ENCODE measurements at regions not wholly inside any gene's neighbourhood (a gene's known extent, or its start where the extent isn't known, plus 50 kb on each side); places are given as distances from the start of the nearest gene placed in this dataset.

DNA sequence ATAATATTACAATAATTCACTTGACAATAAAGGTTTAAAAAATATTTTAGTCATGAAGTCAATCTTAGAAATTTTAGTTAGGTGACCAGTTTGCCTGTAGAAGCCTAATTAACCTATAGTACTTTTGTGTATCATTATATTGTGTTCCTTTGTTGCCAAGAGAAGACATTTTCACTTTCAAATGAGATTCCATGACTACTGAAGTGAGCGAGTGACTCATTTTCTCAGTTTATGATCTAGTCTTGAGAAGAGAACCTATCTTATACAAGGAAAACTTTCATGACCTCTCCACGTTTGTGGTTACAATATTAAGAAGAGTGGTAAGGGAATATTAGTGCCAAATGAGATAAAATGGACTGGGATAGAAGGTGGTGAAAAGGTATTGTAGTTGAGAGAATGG is 423.9 kb upstream of the CHORDC1 start:
- POLR2A ChIA-PET, result no interaction called here
- Histone ChIP-seq H3K9me2 (no peaks in the 10 kb centered on the region), H3K9ac (no peak overlapping the region)

DNA sequence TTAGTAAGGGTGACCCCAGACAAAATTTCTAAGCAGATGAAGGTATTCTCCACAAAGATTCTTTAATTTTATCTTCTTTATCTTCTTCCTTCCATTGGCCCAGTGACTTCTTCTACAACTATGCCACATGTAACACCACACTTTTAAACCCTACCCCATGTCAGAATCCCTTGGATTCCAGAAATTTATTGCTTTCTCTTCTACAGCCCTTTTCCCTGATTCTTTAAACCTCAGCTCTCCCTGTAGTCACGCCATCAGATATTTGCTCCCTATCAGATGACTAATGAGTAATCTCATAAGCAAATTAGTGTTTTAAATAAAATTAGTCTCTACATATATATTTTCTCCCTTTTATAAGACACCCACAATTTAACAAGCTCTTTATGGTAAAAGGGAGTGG is 423.4 kb upstream of the CHORDC1 start:
- H3F3A ChIP-seq (replicated peaks; ENCODE audit: insufficient read depth), result no peaks in the 10 kb centered on the region
- no peak for DNase-seq
- no peaks in the 10 kb centered on the region for H3K79me2 ChIP-seq (ENCODE audit: insufficient read depth)
- no peak overlapping the region for H3K4me2 ChIP-seq
- no peak overlapping the region for H3K27ac ChIP-seq (ENCODE audit: low read depth in 2 of 2, low read length in 1 of 2)
- no peak overlapping the region for H3K9ac ChIP-seq
- no peak overlapping the region for H3K4me3 ChIP-seq (ENCODE audit: low read depth in 2 of 2, low read length in 1 of 2)
- no peaks in the 10 kb centered on the region for H4K20me1 ChIP-seq (ENCODE audit: insufficient read depth)
- no peaks in the 10 kb centered on the region for H3K27me3 ChIP-seq (ENCODE audit: insufficient read depth)
- WGBS (ENCODE audit: low lambda C conversion rate), result 43% methylated on average over 1 of the region's 1 CpG
- CTCF ChIA-PET, result no interaction called here
- H3K9me3 ChIP-seq, result no peaks in the 10 kb centered on the region
- POLR2A ChIA-PET, result no interaction called here
- H3K9me2 ChIP-seq, result no peaks in the 10 kb centered on the region
- H2AFZ ChIP-seq (ENCODE audit: low read depth), result no peak overlapping the region
- no peaks in the 10 kb centered on the region; a peak in 1 of 4 replicates for H3K4me1 ChIP-seq (ENCODE audit: control insufficient read depth in 1 of 2, insufficient read depth in 2 of 2, low read depth in 1 of 2, low read length in 1 of 2)
- H3K36me3 ChIP-seq (replicated peaks in 1 of 2; ENCODE audit: control insufficient read depth in 1 of 2, insufficient read depth in 2 of 2, low read length in 1 of 2), result no peaks in the 10 kb centered on the region
- TF ChIP-seq, protein P1, sequence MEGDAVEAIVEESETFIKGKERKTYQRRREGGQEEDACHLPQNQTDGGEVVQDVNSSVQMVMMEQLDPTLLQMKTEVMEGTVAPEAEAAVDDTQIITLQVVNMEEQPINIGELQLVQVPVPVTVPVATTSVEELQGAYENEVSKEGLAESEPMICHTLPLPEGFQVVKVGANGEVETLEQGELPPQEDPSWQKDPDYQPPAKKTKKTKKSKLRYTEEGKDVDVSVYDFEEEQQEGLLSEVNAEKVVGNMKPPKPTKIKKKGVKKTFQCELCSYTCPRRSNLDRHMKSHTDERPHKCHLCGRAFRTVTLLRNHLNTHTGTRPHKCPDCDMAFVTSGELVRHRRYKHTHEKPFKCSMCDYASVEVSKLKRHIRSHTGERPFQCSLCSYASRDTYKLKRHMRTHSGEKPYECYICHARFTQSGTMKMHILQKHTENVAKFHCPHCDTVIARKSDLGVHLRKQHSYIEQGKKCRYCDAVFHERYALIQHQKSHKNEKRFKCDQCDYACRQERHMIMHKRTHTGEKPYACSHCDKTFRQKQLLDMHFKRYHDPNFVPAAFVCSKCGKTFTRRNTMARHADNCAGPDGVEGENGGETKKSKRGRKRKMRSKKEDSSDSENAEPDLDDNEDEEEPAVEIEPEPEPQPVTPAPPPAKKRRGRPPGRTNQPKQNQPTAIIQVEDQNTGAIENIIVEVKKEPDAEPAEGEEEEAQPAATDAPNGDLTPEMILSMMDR (IDR thresholded peaks at IDR 0.05), result no peak
- no peak for TF ChIP-seq EP300 (IDR thresholded peaks at IDR 0.05; ENCODE audit: borderline replicate concordance in 1 of 2, low read depth in 1 of 2, low read length in 1 of 2)
- TF ChIP-seq YY1 (IDR thresholded peaks at IDR 0.05; ENCODE audit: low read depth), result no peak
- TF ChIP-seq NRF1 (IDR thresholded peaks at IDR 0.05; ENCODE audit: low read depth, low read length), result no peak
- no peak for TF ChIP-seq ELF1 (IDR thresholded peaks at IDR 0.05)
- TF ChIP-seq, protein P2, sequence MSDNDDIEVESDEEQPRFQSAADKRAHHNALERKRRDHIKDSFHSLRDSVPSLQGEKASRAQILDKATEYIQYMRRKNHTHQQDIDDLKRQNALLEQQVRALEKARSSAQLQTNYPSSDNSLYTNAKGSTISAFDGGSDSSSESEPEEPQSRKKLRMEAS (IDR thresholded peaks at IDR 0.05; ENCODE audit: low read depth), result no peak
- no peak for TF ChIP-seq EZH2phosphoT487 (IDR thresholded peaks at IDR 0.05; ENCODE audit: borderline replicate concordance, low read depth)
- TF ChIP-seq JUND (IDR thresholded peaks at IDR 0.05), result no peak
- TF ChIP-seq RCOR1 (IDR thresholded peaks at IDR 0.05; ENCODE audit: low read length), result no peak
- TF ChIP-seq RFX5 (IDR thresholded peaks at IDR 0.05; ENCODE audit: low read length), result no peak
- TF ChIP-seq, protein P3, sequence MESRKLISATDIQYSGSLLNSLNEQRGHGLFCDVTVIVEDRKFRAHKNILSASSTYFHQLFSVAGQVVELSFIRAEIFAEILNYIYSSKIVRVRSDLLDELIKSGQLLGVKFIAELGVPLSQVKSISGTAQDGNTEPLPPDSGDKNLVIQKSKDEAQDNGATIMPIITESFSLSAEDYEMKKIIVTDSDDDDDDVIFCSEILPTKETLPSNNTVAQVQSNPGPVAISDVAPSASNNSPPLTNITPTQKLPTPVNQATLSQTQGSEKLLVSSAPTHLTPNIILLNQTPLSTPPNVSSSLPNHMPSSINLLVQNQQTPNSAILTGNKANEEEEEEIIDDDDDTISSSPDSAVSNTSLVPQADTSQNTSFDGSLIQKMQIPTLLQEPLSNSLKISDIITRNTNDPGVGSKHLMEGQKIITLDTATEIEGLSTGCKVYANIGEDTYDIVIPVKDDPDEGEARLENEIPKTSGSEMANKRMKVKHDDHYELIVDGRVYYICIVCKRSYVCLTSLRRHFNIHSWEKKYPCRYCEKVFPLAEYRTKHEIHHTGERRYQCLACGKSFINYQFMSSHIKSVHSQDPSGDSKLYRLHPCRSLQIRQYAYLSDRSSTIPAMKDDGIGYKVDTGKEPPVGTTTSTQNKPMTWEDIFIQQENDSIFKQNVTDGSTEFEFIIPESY (IDR thresholded peaks at IDR 0.05; ENCODE audit: borderline replicate concordance, low read depth), result no peak
- TF ChIP-seq NFIC (IDR thresholded peaks at IDR 0.05; ENCODE audit: borderline replicate concordance), result no peak

More for the DNA sequence above, 423.9 kb upstream of the CHORDC1 start:
- Histone ChIP-seq H3K4me1 (ENCODE audit: control insufficient read depth in 1 of 2, insufficient read depth in 2 of 2, low read depth in 1 of 2, low read length in 1 of 2) (no peaks in the 10 kb centered on the region; a peak in 1 of 4 replicates), H4K20me1 (ENCODE audit: insufficient read depth) (no peaks in the 10 kb centered on the region), H3K4me2 (no peak overlapping the region), H3F3A (replicated peaks; ENCODE audit: insufficient read depth) (no peaks in the 10 kb centered on the region), H3K27ac (ENCODE audit: low read depth in 2 of 2, low read length in 1 of 2) (no peak overlapping the region), H3K9me3 (no peaks in the 10 kb centered on the region), H3K36me3 (replicated peaks in 1 of 2; ENCODE audit: control insufficient read depth in 1 of 2, insufficient read depth in 2 of 2, low read length in 1 of 2) (no peaks in the 10 kb centered on the region), H2AFZ (ENCODE audit: low read depth) (no peak overlapping the region), H3K79me2 (ENCODE audit: insufficient read depth) (no peaks in the 10 kb centered on the region), H3K27me3 (ENCODE audit: insufficient read depth) (no peaks in the 10 kb centered on the region), H3K4me3 (ENCODE audit: low read depth in 2 of 2, low read length in 1 of 2) (no peak overlapping the region)
- CTCF ChIA-PET, result no interaction called here
- DNase-seq, result no peak
- TF ChIP-seq, protein P4, sequence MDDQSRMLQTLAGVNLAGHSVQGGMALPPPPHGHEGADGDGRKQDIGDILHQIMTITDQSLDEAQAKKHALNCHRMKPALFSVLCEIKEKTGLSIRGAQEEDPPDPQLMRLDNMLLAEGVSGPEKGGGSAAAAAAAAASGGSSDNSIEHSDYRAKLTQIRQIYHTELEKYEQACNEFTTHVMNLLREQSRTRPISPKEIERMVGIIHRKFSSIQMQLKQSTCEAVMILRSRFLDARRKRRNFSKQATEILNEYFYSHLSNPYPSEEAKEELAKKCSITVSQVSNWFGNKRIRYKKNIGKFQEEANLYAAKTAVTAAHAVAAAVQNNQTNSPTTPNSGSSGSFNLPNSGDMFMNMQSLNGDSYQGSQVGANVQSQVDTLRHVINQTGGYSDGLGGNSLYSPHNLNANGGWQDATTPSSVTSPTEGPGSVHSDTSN (IDR thresholded peaks at IDR 0.05), result no peak
- TF ChIP-seq GATA2 (CRISPR knock-in tag; IDR thresholded peaks at IDR 0.05), result no peak
- TF ChIP-seq, protein P5, sequence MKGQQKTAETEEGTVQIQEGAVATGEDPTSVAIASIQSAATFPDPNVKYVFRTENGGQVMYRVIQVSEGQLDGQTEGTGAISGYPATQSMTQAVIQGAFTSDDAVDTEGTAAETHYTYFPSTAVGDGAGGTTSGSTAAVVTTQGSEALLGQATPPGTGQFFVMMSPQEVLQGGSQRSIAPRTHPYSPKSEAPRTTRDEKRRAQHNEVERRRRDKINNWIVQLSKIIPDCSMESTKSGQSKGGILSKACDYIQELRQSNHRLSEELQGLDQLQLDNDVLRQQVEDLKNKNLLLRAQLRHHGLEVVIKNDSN (IDR thresholded peaks at IDR 0.05; ENCODE audit: borderline replicate concordance, low read depth), result no peak
- TF ChIP-seq, protein P6, sequence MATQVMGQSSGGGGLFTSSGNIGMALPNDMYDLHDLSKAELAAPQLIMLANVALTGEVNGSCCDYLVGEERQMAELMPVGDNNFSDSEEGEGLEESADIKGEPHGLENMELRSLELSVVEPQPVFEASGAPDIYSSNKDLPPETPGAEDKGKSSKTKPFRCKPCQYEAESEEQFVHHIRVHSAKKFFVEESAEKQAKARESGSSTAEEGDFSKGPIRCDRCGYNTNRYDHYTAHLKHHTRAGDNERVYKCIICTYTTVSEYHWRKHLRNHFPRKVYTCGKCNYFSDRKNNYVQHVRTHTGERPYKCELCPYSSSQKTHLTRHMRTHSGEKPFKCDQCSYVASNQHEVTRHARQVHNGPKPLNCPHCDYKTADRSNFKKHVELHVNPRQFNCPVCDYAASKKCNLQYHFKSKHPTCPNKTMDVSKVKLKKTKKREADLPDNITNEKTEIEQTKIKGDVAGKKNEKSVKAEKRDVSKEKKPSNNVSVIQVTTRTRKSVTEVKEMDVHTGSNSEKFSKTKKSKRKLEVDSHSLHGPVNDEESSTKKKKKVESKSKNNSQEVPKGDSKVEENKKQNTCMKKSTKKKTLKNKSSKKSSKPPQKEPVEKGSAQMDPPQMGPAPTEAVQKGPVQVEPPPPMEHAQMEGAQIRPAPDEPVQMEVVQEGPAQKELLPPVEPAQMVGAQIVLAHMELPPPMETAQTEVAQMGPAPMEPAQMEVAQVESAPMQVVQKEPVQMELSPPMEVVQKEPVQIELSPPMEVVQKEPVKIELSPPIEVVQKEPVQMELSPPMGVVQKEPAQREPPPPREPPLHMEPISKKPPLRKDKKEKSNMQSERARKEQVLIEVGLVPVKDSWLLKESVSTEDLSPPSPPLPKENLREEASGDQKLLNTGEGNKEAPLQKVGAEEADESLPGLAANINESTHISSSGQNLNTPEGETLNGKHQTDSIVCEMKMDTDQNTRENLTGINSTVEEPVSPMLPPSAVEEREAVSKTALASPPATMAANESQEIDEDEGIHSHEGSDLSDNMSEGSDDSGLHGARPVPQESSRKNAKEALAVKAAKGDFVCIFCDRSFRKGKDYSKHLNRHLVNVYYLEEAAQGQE (IDR thresholded peaks at IDR 0.05; ENCODE audit: low read depth, low read length), result no peak
- TF ChIP-seq SMC3 (IDR thresholded peaks at IDR 0.05; ENCODE audit: low read depth, low read length), result no peak
- no peak for TF ChIP-seq RAD21 (IDR thresholded peaks at IDR 0.05; ENCODE audit: low read length)
- no peak for TF ChIP-seq TEAD4 (IDR thresholded peaks at IDR 0.05; ENCODE audit: borderline replicate concordance, insufficient read depth)
- 33% methylated on average over 2 of the region's 2 CpGs for WGBS (ENCODE audit: low lambda C conversion rate)

All from SK-N-SH (cell line).